HepG2 (cell line): ENCODE measurements at regions not wholly inside any gene's neighbourhood (a gene's known extent, or its start where the extent isn't known, plus 50 kb on each side); places are given as distances from the start of the nearest gene placed in this dataset.

Experiments
- ATAC-seq: fragments of 200-7000 bp; cut with Tn5 transposase; 3 replicates; pipeline ENCODE4 v1.9.1; 2020; ENCODE audit warnings: mild to moderate bottlenecking, moderate library complexity
- BruUV-seq: library from RNA; stranded (reverse); fragments of 400-500 nt; replicated peaks from 2 replicates; lab custom pipeline; 2021; lab: Mats Ljungman, UMichigan
- CTCF ChIA-PET: fragments of 300-600 bp; formaldehyde crosslinking; extraction: SDS; loops from one replicate; lab custom pipeline; 2021; ENCODE audit warnings: low total read pairs, inconsistent platforms, low intra/inter-chr PET ratio; lab: Yijun Ruan, JAX
- POLR2A ChIA-PET: fragments of 350-600 bp; sonication (Branson Sonifier 250); formaldehyde crosslinking; loops from one replicate; lab custom pipeline; 2020; ENCODE audit warnings: antibody characterized with exemption, inconsistent platforms; lab: Yijun Ruan, JAX
- DNase-seq: peaks from one replicate; pipeline ENCODE4 v3.0.0-alpha.2; 2015; ENCODE audit warnings: low spot score
- FAIRE-seq: peaks from 3 replicates; lab custom pipeline; 2011; peaks lifted over from hg19 to GRCh38; lab: Jason Lieb, UNC
- H2AFZ ChIP-seq: one replicate; pipeline ENCODE4 v1.6.1; 2011; ENCODE audit warnings: low read length, inconsistent platforms
- H3K27ac ChIP-seq: fragments of 300-600 bp; 3 replicates; pipeline ENCODE4 v1.8.0; 2011; ENCODE audit warnings: mixed run types, mild to moderate bottlenecking, mixed read lengths, low read length, inconsistent platforms; ENCODE audit not compliant: insufficient read depth; ENCODE audit errors: extremely low read length
- H3K27me3 ChIP-seq, 2 experiments: fragments of 200-600 bp in 1 of 2; 2 replicates in 1 of 2; 3 replicates in 1 of 2; pipeline versions ENCODE4 v1.6.0 to v1.8.0; 2011; ENCODE audit warnings: low read length in 2 of 2, mild to moderate bottlenecking in 2 of 2, moderate library complexity in 2 of 2, inconsistent platforms in 1 of 2; ENCODE audit not compliant: insufficient read depth in 2 of 2, control insufficient read depth in 1 of 2
- H3K36me3 ChIP-seq, 2 experiments: fragments of 200-600 bp in 1 of 2; replicated peaks in 1 of 2; 2 replicates in 1 of 2; 3 replicates in 1 of 2; pipeline versions ENCODE4 v1.5.1 to v1.8.0; 2011; ENCODE audit warnings: low read length in 2 of 2, inconsistent platforms in 1 of 2; ENCODE audit not compliant: insufficient read depth in 2 of 2, control insufficient read depth in 1 of 2
- H3K4me1 ChIP-seq: 2 replicates; pipeline ENCODE4 v1.5.1; 2012; ENCODE audit warnings: low read length, inconsistent platforms; ENCODE audit not compliant: insufficient read depth
- H3K4me2 ChIP-seq: 2 replicates; pipeline ENCODE4 v1.6.0; 2011; ENCODE audit warnings: low read depth, low read length, inconsistent platforms
- H3K4me3 ChIP-seq, 3 experiments: fragments of 200-600 bp in 1 of 3; sonication (generic), shearing (Covaris generic) in 1 of 3; replicated peaks in 1 of 3; 2 replicates each; pipeline ENCODE4 v1.5.1; 2011 to 2016; ENCODE audit warnings: low read length in 3 of 3, inconsistent platforms in 2 of 3, low read depth in 2 of 3, mild to moderate bottlenecking in 2 of 3, control low read depth in 1 of 3, mixed read lengths in 1 of 3; ENCODE audit not compliant: insufficient read depth in 1 of 3
- H3K79me2 ChIP-seq: one replicate; pipeline ENCODE4 v1.6.1; 2011; ENCODE audit warnings: low read length, inconsistent platforms; ENCODE audit not compliant: insufficient read depth
- H3K9ac ChIP-seq: 2 replicates; pipeline ENCODE4 v1.6.0; 2011; ENCODE audit warnings: mild to moderate bottlenecking, low read depth, low read length, inconsistent platforms; ENCODE audit not compliant: insufficient read depth
- H3K9me3 ChIP-seq: 2 replicates; pipeline ENCODE4 v1.5.1; 2012; ENCODE audit warnings: mild to moderate bottlenecking, low read length
- H4K20me1 ChIP-seq: 2 replicates; pipeline ENCODE4 v1.6.0; 2011; ENCODE audit warnings: inconsistent platforms, mild to moderate bottlenecking, low read length, moderate library complexity; ENCODE audit not compliant: insufficient read depth
- ARID3A ChIP-seq: IDR thresholded peaks from 2 replicates; pipeline ENCODE4 v1.6.1; 2012; ENCODE audit warnings: low read depth, low read length, improper control_type of control experiment
- ARID5B ChIP-seq: IDR thresholded peaks from 2 replicates; pipeline ENCODE4 v1.4.0; 2020; ENCODE audit warnings: mild to moderate bottlenecking, missing genetic modification reagents
- CBFB ChIP-seq: sonication (generic); formaldehyde crosslinking; IDR thresholded peaks from 2 replicates; pipeline ENCODE4 v1.4.0; 2020; ENCODE audit warnings: missing genetic modification reagents
- ETV6 ChIP-seq: sonication (generic); formaldehyde crosslinking; conservative IDR thresholded peaks from 2 replicates; pipeline ENCODE4 v1.4.0; 2020; ENCODE audit warnings: missing genetic modification reagents
- GABPA ChIP-seq, 2 experiments: IDR thresholded peaks; 2 replicates each; pipeline ENCODE4 v1.6.1; 2011 to 2016; ENCODE audit warnings: low read depth in 2 of 2, low read length in 1 of 2, missing biosample characterization in 1 of 2, missing genetic modification characterization in 1 of 2
- HDAC1 ChIP-seq: sonication (generic); formaldehyde crosslinking; IDR thresholded peaks from 2 replicates; pipeline ENCODE4 v1.5.1; 2020; ENCODE audit warnings: mild to moderate bottlenecking, missing genetic modification reagents
- SAP130 ChIP-seq: IDR thresholded peaks from 2 replicates; pipeline ENCODE4 v1.6.1; 2016; ENCODE audit warnings: low read depth
- TCF12 ChIP-seq, 2 experiments: fragments of 450-650 bp in 1 of 2; sonication (generic) in 1 of 2; formaldehyde crosslinking in 1 of 2; IDR thresholded peaks; 2 replicates each; pipeline versions ENCODE4 v1.6.1 to v1.8.0; 2017 to 2022; ENCODE audit warnings: antibody characterized with exemption in 1 of 2, mild to moderate bottlenecking in 1 of 2, missing genetic modification reagents in 1 of 2, moderate library complexity in 1 of 2
- ZNF281 ChIP-seq: sonication (generic); formaldehyde crosslinking; IDR thresholded peaks from 2 replicates; pipeline ENCODE4 v1.4.0; 2020; ENCODE audit warnings: missing genetic modification reagents, borderline replicate concordance
- ZNF282 ChIP-seq: fragments of 450-650 bp; IDR thresholded peaks from 2 replicates; pipeline ENCODE4 v1.6.1; 2018; ENCODE audit not compliant: partially characterized antibody
- ZNF776 ChIP-seq: sonication (generic); formaldehyde crosslinking; IDR thresholded peaks from 2 replicates; pipeline ENCODE4 v1.4.0; 2020; ENCODE audit warnings: mild to moderate bottlenecking, missing genetic modification reagents
- ZNF83 ChIP-seq: sonication (generic); formaldehyde crosslinking; IDR thresholded peaks from 2 replicates; pipeline ENCODE4 v1.4.0; 2020; ENCODE audit warnings: missing genetic modification reagents, mild to moderate bottlenecking, borderline replicate concordance
- ZNF850 ChIP-seq: sonication (generic); formaldehyde crosslinking; conservative IDR thresholded peaks from 2 replicates; pipeline ENCODE4 v1.9.0; 2021; ENCODE audit warnings: mild to moderate bottlenecking, missing genetic modification reagents
- WGBS: methylation state at CpG from one replicate; pipeline ENCODE4 v1.1.6; 2017; ENCODE audit warnings: low lambda C conversion rate; 5-methylcytosine and 5-hydroxymethylcytosine counted together
- in situ Hi-C: cut with HindIII; loops from 2 replicates; pipeline ENCODE4 v1.10.0; 2017; ENCODE audit warnings: low pct_unique_long_range_greater_than_20kb; ENCODE audit not compliant: extremely low pct_ligation_motif_present
- intact Hi-C: fragments of 100-400 bp; cut with micrococcal nuclease; formaldehyde crosslinking; loops from one replicate; pipeline ENCODE4 v1.10.0; 2022; ENCODE audit not compliant: unreplicated experiment

- no peak for TF ChIP-seq ZNF281 (CRISPR knock-in tag)
- TF ChIP-seq ZNF776 (CRISPR knock-in tag): no peak
These were observed 124.0 kb upstream of the NCOR2 start (continued) for GRCh38 chr12:124691429-124691828.

- FAIRE-seq (no peak), ATAC-seq (no peak), DNase-seq (no peak)
- H3K4me3 ChIP-seq: no peak overlapping the region
- H4K20me1 ChIP-seq: no peaks in the 10 kb centered on the region
- 42% methylated on average over 2 of the region's 2 CpGs for WGBS
- H3K4me1 ChIP-seq: peaks cover 12% of the 10 kb centered on the region
- CTCF ChIA-PET: no interaction called here
- H3K9me3 ChIP-seq: no peaks in the 10 kb centered on the region
- H3K27me3 ChIP-seq: peaks cover 2 to 41% of the 10 kb centered on the region in 2 experiments; a peak in 4 of 5 replicates
- in situ Hi-C loops: no loop called here
- BruUV-seq: no TSS peak
- no peaks in the 10 kb centered on the region for H3K36me3 ChIP-seq
- H2AFZ ChIP-seq: no peak overlapping the region
- intact Hi-C loops: no loop called here
- no peak overlapping the region for H3K9ac ChIP-seq
- H3K79me2 ChIP-seq: no peaks in the 10 kb centered on the region
- no peak overlapping the region for H3K4me2 ChIP-seq
- H3K27ac ChIP-seq: no peak overlapping the region
- POLR2A ChIA-PET: no interaction called here
- TF ChIP-seq ARID5B (CRISPR knock-in tag) (no peak), GABPA (IDR thresholded peaks at IDR 0.05; ENCODE audit: low read depth, low read length) (no peak), GABPA (CRISPR knock-in tag; IDR thresholded peaks at IDR 0.05; ENCODE audit: low read depth) (no peak), ARID3A (no peak), ETV6 (CRISPR knock-in tag) (no peak), ZNF83 (CRISPR knock-in tag) (no peak), ZNF850 (CRISPR knock-in tag) (no peak), SAP130 (no peak), ZNF282 (no peak), HDAC1 (CRISPR knock-in tag) (no peak), TCF12 (IDR thresholded peaks at IDR 0.05) (no peak), TCF12 (CRISPR knock-in tag; IDR thresholded peaks at IDR 0.05) (no peak), CBFB (CRISPR knock-in tag) (no peak)
These were observed 122.2 kb upstream of the NCOR2 start for GRCh38 chr12:124689631-124690030.
